ENCODE measurements at regions not wholly inside any gene's neighbourhood (a gene's known extent, or its start where the extent isn't known, plus 50 kb on each side); places are given as distances from the start of the nearest gene placed in this dataset.

DNA sequence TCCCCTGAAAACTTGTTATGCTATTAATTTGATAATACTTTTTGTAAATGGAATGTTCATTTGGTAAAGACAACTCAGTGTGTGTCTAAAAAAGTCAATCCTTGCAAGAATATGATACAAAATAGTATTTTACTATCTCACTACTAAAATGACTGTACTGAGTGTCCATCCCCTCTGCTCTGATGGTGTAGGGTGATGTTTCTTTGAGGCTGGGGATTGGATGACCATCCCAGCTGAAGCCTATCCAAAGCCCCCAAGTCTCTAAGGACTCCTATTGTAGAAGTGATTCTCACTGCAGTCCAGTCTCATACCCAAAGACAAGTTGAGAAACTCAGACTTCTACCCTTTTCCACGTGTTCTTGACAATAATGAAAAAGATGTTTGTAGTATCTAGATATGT, 1128.4 kb downstream of the BCL11B start:
- TF ChIP-seq, protein P1, sequence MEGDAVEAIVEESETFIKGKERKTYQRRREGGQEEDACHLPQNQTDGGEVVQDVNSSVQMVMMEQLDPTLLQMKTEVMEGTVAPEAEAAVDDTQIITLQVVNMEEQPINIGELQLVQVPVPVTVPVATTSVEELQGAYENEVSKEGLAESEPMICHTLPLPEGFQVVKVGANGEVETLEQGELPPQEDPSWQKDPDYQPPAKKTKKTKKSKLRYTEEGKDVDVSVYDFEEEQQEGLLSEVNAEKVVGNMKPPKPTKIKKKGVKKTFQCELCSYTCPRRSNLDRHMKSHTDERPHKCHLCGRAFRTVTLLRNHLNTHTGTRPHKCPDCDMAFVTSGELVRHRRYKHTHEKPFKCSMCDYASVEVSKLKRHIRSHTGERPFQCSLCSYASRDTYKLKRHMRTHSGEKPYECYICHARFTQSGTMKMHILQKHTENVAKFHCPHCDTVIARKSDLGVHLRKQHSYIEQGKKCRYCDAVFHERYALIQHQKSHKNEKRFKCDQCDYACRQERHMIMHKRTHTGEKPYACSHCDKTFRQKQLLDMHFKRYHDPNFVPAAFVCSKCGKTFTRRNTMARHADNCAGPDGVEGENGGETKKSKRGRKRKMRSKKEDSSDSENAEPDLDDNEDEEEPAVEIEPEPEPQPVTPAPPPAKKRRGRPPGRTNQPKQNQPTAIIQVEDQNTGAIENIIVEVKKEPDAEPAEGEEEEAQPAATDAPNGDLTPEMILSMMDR (IDR thresholded peaks at IDR 0.05): no peak
- TF ChIP-seq POLR2A (IDR thresholded peaks at IDR 0.05): no peak
